ENCODE measurements at regions not wholly inside any gene's neighbourhood (a gene's known extent, or its start where the extent isn't known, plus 50 kb on each side); places are given as distances from the start of the nearest gene placed in this dataset.

DNA sequence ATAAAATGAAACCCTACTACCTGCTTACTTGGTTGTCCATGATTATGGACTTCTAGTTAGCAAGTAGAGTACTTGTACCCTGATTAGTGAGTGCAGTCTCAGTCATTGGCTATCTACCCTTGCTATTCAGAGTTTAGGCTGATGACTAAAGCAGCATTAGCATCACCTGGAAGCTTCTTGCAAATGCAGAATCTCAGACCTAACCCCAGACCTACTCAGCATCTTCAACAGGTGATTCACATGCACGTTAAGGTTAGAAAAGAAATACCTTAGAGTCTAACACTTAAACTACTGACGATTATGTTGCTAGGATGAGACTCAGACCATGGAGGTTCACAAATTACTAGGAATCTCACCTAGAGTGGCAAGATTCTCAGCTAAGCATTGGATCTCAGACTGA lies 399.9 kb upstream of the FANCL start:
- no peak overlapping the region for H3K4me3 Mint-ChIP-seq
- no peak overlapping the region for H3K27ac Mint-ChIP-seq
- TF ChIP-seq, protein P1, sequence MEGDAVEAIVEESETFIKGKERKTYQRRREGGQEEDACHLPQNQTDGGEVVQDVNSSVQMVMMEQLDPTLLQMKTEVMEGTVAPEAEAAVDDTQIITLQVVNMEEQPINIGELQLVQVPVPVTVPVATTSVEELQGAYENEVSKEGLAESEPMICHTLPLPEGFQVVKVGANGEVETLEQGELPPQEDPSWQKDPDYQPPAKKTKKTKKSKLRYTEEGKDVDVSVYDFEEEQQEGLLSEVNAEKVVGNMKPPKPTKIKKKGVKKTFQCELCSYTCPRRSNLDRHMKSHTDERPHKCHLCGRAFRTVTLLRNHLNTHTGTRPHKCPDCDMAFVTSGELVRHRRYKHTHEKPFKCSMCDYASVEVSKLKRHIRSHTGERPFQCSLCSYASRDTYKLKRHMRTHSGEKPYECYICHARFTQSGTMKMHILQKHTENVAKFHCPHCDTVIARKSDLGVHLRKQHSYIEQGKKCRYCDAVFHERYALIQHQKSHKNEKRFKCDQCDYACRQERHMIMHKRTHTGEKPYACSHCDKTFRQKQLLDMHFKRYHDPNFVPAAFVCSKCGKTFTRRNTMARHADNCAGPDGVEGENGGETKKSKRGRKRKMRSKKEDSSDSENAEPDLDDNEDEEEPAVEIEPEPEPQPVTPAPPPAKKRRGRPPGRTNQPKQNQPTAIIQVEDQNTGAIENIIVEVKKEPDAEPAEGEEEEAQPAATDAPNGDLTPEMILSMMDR (IDR thresholded peaks at IDR 0.05; ENCODE audit: unreplicated experiment in 3 of 3) = no peak
- H3K27me3 Mint-ChIP-seq (ENCODE audit: low read depth) = no peaks in the 10 kb centered on the region
- no peaks in the 10 kb centered on the region for H3K4me1 Mint-ChIP-seq
- no peaks in the 10 kb centered on the region for H3K9me3 Mint-ChIP-seq
- H3K36me3 Mint-ChIP-seq (ENCODE audit: low read depth) = no peaks in the 10 kb centered on the region

- H3K27ac Mint-ChIP-seq = no peak overlapping the region
- no peak overlapping the region for H3K4me3 Mint-ChIP-seq
- H3K9me3 Mint-ChIP-seq = no peaks in the 10 kb centered on the region
- H3K4me1 Mint-ChIP-seq = no peaks in the 10 kb centered on the region
- no peaks in the 10 kb centered on the region for H3K36me3 Mint-ChIP-seq (ENCODE audit: low read depth)
- TF ChIP-seq, protein P1 (IDR thresholded peaks at IDR 0.05; ENCODE audit: unreplicated experiment in 3 of 3) = no peak
- H3K27me3 Mint-ChIP-seq (ENCODE audit: low read depth) = no peaks in the 10 kb centered on the region
Measured at GRCh38 chr2:58640042-58640441, 398.9 kb upstream of the FANCL start.

DNA sequence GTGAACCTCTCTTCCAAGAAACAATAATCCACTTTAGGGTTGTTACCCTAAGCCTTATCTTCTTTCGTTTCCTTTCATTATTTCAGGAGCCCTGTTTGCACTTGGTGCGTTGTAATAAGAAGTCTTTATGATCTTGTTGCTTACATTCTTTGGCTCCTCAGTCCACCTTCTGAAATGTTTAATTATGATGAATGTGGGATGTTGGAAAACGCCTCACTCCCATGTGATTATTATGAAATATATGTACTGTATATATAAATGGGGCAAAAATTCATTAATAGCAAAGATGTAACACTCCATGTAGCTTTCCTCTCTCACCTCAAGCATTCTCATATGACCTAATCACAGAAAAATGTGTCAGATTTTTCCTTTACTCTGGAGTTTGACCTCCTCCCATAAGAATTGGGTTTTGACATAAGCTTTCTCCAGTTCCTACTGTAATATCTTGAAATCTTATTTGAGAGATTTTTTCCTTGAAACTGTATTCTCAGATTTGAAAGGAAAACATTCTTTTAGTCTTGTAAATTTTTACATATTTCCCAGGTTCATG lies 397.2 kb upstream of the FANCL start:
- no peaks in the 10 kb centered on the region for H3K4me1 Mint-ChIP-seq
- TF ChIP-seq, protein P1 (IDR thresholded peaks at IDR 0.05; ENCODE audit: unreplicated experiment in 3 of 3) = no peak
- H3K36me3 Mint-ChIP-seq (ENCODE audit: low read depth) = no peaks in the 10 kb centered on the region
- H3K27ac Mint-ChIP-seq = no peak overlapping the region
- H3K4me3 Mint-ChIP-seq = no peak overlapping the region
- no peaks in the 10 kb centered on the region for H3K27me3 Mint-ChIP-seq (ENCODE audit: low read depth)
- no peaks in the 10 kb centered on the region for H3K9me3 Mint-ChIP-seq

- no peak overlapping the region for H3K4me3 Mint-ChIP-seq
- H3K36me3 Mint-ChIP-seq (ENCODE audit: low read depth) = no peaks in the 10 kb centered on the region
- no peak overlapping the region for H3K27ac Mint-ChIP-seq
- no peaks in the 10 kb centered on the region for H3K27me3 Mint-ChIP-seq (ENCODE audit: low read depth)
- no peaks in the 10 kb centered on the region for H3K4me1 Mint-ChIP-seq
- no peaks in the 10 kb centered on the region for H3K9me3 Mint-ChIP-seq
- TF ChIP-seq, protein P1 (IDR thresholded peaks at IDR 0.05; ENCODE audit: unreplicated experiment in 3 of 3) = no peak
Measured at GRCh38 chr2:58636872-58637271, 395.7 kb upstream of the FANCL start.

DNA sequence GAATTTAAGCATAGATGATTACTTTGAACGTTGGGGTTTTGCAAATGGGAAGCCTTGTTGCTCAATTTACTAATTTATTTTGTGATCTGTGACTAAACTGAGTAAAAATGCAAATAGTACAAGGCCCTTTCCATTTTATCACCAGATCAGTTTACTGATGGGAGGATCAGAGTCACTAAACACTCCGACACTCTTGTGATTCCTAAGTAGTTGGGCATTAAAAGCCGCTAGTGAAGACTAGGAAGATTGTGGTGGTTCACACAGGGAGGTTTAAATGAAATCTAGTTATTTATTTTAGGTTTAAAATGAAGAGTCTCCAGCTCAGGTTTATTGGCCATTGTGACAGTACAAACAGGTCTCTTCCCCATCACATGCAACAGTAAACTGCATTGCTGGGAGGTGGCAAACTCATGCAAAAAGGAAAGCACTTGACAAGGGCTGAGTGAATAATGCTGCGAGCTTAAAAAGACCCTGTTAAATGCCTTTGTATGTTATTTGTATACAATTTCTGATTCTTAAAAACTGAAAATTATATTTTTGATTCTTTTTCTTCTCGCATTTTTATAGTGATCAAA lies 394.8 kb upstream of the FANCL start:
- Mint-ChIP-seq H3K4me3 (no peak overlapping the region), H3K4me1 (no peaks in the 10 kb centered on the region), H3K9me3 (no peaks in the 10 kb centered on the region), H3K36me3 (ENCODE audit: low read depth) (no peaks in the 10 kb centered on the region), H3K27ac (no peak overlapping the region), H3K27me3 (ENCODE audit: low read depth) (no peaks in the 10 kb centered on the region)
- TF ChIP-seq, protein P1 (IDR thresholded peaks at IDR 0.05; ENCODE audit: unreplicated experiment in 3 of 3) = no peak

Measured in nephron (organoid).